Bronchial epithelial cell (primary cell): ENCODE measurements at regions not wholly inside any gene's neighbourhood (a gene's known extent, or its start where the extent isn't known, plus 50 kb on each side); places are given as distances from the start of the nearest gene placed in this dataset.

Experiments used
- DNase-seq: peaks from one replicate; pipeline ENCODE4 v3.0.0-alpha.2; 2010; ENCODE audit warnings: low read depth
- FAIRE-seq: peaks from 2 replicates; lab custom pipeline; 2011; peaks lifted over from hg19 to GRCh38; lab: Jason Lieb, UNC
- H3K27me3 ChIP-seq: 2 replicates; pipeline ENCODE4 v1.5.1; 2011; ENCODE audit warnings: low read length; ENCODE audit not compliant: control insufficient read depth, insufficient read depth
- H3K36me3 ChIP-seq: 2 replicates; pipeline ENCODE4 v1.5.1; 2011; ENCODE audit warnings: low read length; ENCODE audit not compliant: control insufficient read depth, insufficient read depth
- H3K4me3 ChIP-seq: 2 replicates; pipeline ENCODE4 v1.5.1; 2011; ENCODE audit warnings: mild to moderate bottlenecking, low read depth, low read length, control low read depth
- CTCF ChIP-seq: IDR thresholded peaks from 2 replicates; pipeline ENCODE4 v1.5.1; 2011; ENCODE audit warnings: mild to moderate bottlenecking, moderate library complexity, low read length, control low read depth, inconsistent platforms; ENCODE audit not compliant: insufficient read depth, severe bottlenecking

DNA sequence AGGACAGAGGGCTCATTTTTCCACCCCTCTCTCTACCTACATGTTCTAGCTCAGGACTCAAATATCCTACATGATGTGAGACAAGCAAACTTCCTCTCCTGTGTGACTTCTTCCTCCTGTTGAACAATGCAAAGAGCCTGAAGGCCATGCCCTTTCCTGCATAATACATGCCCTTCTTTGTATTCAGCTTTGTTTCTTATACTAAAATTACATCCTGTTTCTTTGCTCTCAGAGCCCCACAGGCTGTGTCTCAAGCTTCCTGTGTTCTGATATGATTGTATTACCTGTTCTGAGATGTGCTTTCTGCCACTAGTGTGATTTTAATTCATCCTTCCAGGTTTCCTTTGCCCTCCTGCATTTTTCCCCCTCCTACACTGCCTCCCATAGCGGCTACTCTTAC is 166.4 kb upstream of the AFF2 start:
- no peaks in the 10 kb centered on the region for H3K36me3 ChIP-seq
- TF ChIP-seq CTCF: no peak
- FAIRE-seq (peak; percentile 36), DNase-seq (no peak)
- no peak overlapping the region for H3K4me3 ChIP-seq
- H3K27me3 ChIP-seq: no peaks in the 10 kb centered on the region

GRCh38 chrX:148337873-148338272 is 162.5 kb upstream of the AFF2 start:
- no peaks in the 10 kb centered on the region for H3K36me3 ChIP-seq
- no peak overlapping the region for H3K4me3 ChIP-seq
- no peak for TF ChIP-seq CTCF
- DNase-seq (no peak), FAIRE-seq (no peak)
- H3K27me3 ChIP-seq: no peaks in the 10 kb centered on the region

GRCh38 chrX:148354916-148355315 is 145.5 kb upstream of the AFF2 start:
- no peak for FAIRE-seq
- TF ChIP-seq CTCF: no peak
- H3K36me3 ChIP-seq: no peaks in the 10 kb centered on the region
- no peak overlapping the region for H3K4me3 ChIP-seq
- no peak for DNase-seq
- no peaks in the 10 kb centered on the region for H3K27me3 ChIP-seq

DNA sequence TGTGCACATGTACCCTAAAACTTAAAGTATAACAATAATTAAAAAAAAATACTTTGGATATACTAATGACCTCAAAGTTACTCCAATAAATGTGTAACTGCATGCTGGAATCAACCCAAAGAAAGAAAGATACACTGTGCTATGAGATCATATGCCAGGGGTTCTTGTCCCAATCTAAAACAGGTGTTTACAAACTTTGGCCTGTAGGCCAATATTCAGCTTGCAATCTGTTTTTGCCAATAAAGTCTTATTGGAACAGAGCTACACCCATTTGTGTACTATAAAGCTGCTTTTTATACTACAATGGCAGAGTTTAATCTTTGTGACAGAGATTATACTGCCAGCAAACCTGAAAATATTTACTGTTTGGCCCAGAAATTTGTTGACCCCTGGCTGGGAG is 138.8 kb upstream of the AFF2 start:
- Histone ChIP-seq H3K27me3 (no peaks in the 10 kb centered on the region), H3K36me3 (no peaks in the 10 kb centered on the region), H3K4me3 (no peak overlapping the region)
- DNase-seq (no peak), FAIRE-seq (no peak)
- no peak for TF ChIP-seq CTCF

- DNase-seq (no peak), FAIRE-seq (no peak)
- no peak overlapping the region for H3K4me3 ChIP-seq
- no peaks in the 10 kb centered on the region for H3K36me3 ChIP-seq
- no peak for TF ChIP-seq CTCF
- H3K27me3 ChIP-seq: no peaks in the 10 kb centered on the region
Observed at GRCh38 chrX:148363471-148364235, 136.8 kb upstream of the AFF2 start.

- FAIRE-seq (no peak), DNase-seq (no peak)
- TF ChIP-seq CTCF: no peak
- Histone ChIP-seq H3K36me3 (no peaks in the 10 kb centered on the region), H3K4me3 (no peak overlapping the region), H3K27me3 (no peaks in the 10 kb centered on the region)
Observed at GRCh38 chrX:148365233-148365632, 135.2 kb upstream of the AFF2 start.
